Prostate gland (tissue), 2 donors: ENCODE measurements at regions not wholly inside any gene's neighbourhood (a gene's known extent, or its start where the extent isn't known, plus 50 kb on each side); places are given as distances from the start of the nearest gene placed in this dataset.

Experiments
- POLR2A ChIP-seq: fragments of 450-650 bp; IDR thresholded peaks from one replicate; pipeline ENCODE4 v1.6.1; 2016; ENCODE audit warnings: antibody characterized with exemption, mild to moderate bottlenecking
- POLR2AphosphoS5 ChIP-seq: sonication (generic); formaldehyde crosslinking; IDR thresholded peaks from one replicate; pipeline ENCODE4 v1.6.1; 2017; ENCODE audit warnings: antibody characterized with exemption
- TF ChIP-seq, protein P1 (sequence below), 4 experiments: fragments of 200-600 bp in 2 of 4; fragments of 450-650 bp in 2 of 4; sonication (generic) in 2 of 4; IDR thresholded peaks; 1 replicate in 3 of 4; 2 replicates in 1 of 4; pipeline ENCODE4 v1.5.1; 2016 to 2019; ENCODE audit warnings: antibody characterized with exemption in 4 of 4, mild to moderate bottlenecking in 2 of 4, moderate library complexity in 2 of 4

DNA sequence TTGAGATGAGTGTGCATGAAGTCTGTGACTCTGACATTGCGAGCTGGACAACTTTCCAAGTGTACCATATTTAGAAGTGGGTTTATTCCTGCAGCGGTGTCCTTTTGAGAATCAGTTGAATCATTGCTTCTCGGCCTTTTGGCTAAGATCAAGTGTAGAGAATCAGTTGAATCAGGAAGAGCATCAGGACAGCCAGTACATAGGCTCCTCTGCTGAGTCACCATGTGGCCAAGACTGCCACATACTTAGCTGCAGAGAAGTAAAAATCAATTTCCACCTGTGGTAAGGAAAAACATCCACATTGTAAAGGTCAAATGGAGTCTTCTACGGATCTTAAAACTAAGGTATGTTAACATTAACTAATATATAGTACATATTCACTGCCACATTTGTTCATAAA, 428.4 kb upstream of the MARCKS start:
- TF ChIP-seq, protein P1, sequence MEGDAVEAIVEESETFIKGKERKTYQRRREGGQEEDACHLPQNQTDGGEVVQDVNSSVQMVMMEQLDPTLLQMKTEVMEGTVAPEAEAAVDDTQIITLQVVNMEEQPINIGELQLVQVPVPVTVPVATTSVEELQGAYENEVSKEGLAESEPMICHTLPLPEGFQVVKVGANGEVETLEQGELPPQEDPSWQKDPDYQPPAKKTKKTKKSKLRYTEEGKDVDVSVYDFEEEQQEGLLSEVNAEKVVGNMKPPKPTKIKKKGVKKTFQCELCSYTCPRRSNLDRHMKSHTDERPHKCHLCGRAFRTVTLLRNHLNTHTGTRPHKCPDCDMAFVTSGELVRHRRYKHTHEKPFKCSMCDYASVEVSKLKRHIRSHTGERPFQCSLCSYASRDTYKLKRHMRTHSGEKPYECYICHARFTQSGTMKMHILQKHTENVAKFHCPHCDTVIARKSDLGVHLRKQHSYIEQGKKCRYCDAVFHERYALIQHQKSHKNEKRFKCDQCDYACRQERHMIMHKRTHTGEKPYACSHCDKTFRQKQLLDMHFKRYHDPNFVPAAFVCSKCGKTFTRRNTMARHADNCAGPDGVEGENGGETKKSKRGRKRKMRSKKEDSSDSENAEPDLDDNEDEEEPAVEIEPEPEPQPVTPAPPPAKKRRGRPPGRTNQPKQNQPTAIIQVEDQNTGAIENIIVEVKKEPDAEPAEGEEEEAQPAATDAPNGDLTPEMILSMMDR (IDR thresholded peaks at IDR 0.05) = no peak
- TF ChIP-seq POLR2AphosphoS5 (no peak), POLR2A (no peak)
